ENCODE measurements at regions not wholly inside any gene's neighbourhood (a gene's known extent, or its start where the extent isn't known, plus 50 kb on each side); places are given as distances from the start of the nearest gene placed in this dataset.

DNA sequence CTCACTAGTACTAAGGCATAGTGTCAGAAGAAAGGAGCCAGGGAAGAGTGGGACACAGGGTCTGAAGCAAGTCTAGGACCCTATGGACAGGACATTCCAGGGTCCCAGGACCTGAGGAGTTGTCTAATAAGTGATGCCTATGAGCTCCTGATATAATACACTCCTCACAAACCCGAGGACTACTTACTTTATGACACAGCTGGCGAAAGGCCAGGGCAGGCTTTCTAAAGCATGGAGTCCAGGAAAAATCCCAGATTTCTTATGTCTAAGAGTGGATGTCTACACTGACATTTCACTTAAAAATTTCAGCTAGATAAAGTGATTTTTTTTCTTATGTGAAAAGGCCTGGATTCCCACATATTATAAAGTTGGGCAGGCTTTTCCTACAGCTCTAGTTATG lies 502.2 kb upstream of the SETBP1 start:
- DNase-seq = no peak

DNA sequence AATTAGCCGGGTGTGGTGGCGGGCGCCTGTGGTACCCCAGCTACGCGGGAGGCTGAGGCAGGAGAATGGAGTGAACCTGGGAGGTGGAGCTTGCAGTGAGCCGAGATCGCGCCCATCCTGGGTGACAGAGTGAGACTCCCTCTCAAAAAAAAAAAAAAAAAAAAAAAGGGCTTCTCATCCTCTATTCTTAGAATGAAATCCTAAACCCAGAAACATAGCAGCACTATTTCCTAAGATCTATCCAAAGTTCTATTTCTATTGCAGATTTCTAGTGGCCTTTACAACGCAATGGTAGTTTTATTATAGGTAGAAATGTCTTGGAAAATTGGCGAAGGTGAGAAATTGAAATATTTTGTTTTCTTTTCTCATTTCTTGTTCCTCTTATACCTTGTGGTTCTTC lies 501.0 kb upstream of the SETBP1 start:
- DNase-seq = no peak

GRCh38 chr18:44180683-44181082 lies 500.0 kb upstream of the SETBP1 start:
- DNase-seq = no peak

- DNase-seq = no peak
Observed at GRCh38 chr18:44181951-44182747, 498.5 kb upstream of the SETBP1 start.

- no peak for DNase-seq
Observed at GRCh38 chr18:44186001-44186400, 494.7 kb upstream of the SETBP1 start.

GRCh38 chr18:44187090-44187489 lies 493.6 kb upstream of the SETBP1 start:
- no peak for DNase-seq

GRCh38 chr18:44195394-44196140 lies 485.1 kb upstream of the SETBP1 start:
- no peak for DNase-seq

DNA sequence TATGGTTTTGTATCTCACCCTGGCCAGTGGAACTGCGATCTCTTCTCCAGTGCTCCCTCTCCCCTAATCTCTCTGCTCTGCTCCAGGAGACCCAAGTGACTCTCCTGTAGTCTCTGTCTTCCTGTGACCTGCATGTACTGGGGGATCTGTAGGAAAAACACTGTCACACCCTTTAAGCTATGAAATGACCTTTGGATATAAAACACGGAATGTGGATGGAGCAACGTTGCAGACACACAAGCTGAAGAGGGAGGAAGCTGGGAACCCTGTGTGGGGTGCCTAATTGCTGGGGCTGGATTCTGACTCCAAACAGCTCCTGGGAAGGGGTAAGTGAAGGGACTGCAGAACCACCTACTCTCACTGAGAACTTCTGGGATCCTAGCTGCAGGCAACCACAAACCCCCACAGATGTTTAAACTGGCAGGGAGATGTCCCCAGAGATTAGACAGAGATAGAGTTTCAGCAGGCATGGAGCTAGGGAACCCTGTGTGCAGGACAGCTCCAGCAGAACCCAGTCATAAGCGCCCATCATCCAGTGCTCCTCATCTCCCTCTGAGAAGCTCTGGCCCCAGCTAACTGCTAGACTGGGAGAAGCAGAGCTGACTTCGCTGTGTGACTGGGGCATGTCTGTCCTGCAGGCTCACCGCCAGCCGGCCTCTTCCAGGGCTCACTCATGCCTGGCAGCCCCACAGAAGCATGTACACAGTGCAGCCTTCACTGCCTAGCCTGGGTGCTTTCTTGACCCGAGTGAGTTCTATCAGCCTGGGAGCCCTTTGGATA lies 482.7 kb upstream of the SETBP1 start:
- no peak for DNase-seq

GRCh38 chr18:44198612-44199284 lies 481.9 kb upstream of the SETBP1 start:
- DNase-seq = no peak

GRCh38 chr18:44213293-44213692 lies 467.4 kb upstream of the SETBP1 start:
- DNase-seq = no peak

DNA sequence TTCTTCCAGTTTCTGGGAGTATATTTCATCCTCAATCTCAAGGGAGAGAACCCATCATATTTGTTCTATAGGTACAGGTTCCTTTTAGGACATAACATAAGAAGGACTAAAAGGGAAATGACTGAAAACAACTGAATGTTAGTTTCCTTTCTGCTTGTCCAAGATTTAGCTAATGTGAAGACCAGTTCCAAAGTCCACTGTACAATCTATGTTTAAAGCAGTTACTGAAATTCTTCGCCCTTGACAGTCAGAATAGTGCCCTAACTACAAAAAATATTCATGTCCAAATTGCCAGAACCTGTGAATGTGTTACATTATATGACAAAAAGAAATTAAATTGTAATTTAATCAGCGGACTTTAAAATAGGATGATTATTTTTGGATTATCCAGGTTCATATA lies 466.3 kb upstream of the SETBP1 start:
- DNase-seq = no peak

DNA sequence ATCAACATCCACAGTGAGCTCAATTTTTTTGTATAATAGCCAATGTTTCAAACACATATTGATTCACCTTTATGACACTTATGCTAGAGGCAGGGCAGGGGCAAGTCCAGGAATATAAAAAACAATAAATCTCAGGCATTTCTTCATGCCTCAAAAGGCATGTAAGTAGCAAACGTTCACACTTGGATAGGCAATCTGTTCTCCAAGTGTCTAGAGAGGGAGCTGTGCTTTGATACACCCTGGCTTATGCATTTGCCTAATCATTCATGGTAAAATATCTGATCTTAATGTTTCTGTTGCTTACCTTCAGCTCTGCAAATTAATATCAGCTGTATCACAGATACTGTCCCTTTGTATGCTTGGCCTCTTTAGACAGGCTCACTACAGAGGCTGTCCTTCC lies 464.5 kb upstream of the SETBP1 start:
- no peak for DNase-seq

GRCh38 chr18:44227501-44227900 lies 453.2 kb upstream of the SETBP1 start:
- DNase-seq = no peak

DNA sequence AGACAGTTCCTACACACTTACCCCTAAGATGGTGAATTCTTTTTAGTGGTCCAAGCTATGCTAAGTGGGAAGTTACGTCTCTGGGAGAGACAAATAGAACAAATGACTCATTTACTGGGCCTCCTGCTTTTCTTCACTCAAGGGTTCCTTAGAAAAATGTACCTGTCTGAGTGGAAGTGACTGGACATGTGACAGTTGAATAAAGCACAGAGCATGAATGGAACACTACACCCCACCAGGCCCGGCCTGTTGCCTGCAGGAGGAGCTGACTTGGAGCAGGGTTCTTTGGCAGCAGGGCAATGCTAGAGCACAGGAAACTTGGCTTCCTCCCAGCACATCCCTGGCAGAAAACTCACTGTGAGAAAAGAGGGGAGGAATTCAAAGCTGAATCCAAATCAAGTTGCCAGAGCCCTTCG lies 451.0 kb upstream of the SETBP1 start:
- no peak for DNase-seq

GRCh38 chr18:44231936-44232335 lies 448.8 kb upstream of the SETBP1 start:
- no peak for DNase-seq

DNA sequence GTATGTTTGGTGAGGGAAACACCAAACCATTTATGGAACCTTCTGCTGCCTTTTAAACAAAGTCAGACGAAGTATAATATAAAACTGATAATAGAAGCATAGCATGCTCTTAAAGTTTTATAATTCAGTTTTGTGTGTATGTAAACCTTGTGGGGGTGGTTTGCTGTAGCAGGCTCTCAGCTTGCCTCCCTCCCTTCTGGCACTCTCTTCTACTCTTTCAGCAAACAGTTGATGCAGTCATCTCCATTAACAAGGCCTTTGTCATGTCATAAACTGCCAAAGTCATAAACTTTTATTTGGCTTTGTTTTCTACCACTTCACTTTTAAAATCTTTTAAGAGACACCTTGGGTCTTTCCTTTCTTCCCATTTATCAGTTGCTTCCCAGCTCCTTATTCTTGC lies 448.2 kb upstream of the SETBP1 start:
- no peak for DNase-seq

DNA sequence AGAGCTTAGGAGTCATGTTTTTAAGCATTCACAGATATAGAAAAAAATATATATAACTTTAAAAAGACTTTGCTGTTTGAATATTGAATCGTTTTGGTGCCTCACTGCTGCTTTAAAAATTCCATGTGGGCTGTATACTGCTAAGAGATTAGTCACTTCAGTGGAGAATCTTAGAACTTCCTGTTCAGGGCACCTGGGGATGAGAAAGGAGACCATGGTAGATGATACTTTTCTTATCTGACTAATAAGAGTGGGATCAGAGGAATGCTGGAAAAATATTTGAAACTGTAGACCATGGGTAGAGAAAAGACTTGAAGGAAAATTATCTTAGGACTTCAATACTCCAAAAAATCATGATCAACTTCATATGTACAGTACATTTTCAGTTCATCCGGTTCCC lies 442.2 kb upstream of the SETBP1 start:
- DNase-seq = no peak

GRCh38 chr18:44238911-44239310 lies 441.8 kb upstream of the SETBP1 start:
- no peak for DNase-seq

- no peak for DNase-seq
Observed at GRCh38 chr18:44241020-44241419, 439.7 kb upstream of the SETBP1 start.

DNA sequence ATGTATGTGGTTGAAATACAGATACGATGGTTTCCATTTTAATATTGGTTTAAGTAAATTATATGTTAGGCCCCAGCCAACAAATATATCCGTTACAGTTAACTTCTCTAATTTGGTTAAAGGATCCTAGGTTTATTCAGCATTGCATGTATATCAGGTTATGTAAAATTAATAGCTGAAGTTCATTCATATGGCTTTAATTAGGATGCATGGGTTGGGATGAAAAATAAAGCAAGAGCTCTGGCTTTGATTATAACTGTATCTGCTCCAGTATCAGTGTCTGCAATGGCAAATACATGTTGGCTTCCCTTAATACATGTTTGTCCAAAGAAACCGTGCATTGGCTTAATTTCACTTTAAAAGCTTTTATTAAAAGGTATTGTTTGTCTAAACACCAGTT lies 435.7 kb upstream of the SETBP1 start:
- DNase-seq = no peak

DNA sequence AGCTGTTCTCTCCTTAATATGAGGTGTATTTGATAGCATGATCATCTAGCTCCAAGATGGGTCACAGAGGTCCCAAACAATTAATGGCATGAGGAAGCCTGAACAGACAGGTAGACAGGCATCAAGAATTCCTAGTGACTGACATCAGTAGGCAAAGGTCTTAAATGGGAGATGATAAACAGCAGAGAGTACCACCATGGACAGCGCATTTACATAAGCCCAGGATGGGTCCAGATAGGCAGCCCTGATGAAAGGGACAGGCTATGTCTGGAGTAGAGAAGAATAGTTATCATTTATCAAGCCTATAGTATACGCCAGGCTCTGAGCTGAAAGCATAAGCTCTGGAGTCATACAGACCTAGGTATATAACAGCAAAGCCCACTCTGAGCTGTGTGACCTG lies 434.7 kb upstream of the SETBP1 start:
- DNase-seq = no peak

GRCh38 chr18:44258086-44258485 lies 422.6 kb upstream of the SETBP1 start:
- DNase-seq = no peak

DNA sequence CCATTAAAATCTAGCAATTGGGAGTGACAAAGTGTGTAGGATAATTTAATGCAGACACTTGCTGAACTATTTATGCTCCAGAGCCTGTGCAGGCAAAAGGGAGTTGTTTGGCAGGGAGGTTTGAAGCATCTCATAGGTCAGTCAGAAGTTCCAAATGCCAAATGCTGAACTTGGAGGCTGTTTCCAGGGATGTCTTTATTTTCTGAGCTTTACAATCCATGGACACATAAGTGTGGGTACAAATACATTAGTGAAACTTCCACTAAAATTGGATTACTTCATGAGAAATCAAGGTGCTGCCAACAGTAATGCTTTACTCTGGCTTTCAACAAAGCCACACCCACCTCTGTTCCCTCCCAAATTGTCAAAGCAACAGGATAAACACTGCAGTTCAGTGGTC lies 422.1 kb upstream of the SETBP1 start:
- DNase-seq = no peak
